Right lobe of liver (tissue), 4 donors: ENCODE measurements at regions not wholly inside any gene's neighbourhood (a gene's known extent, or its start where the extent isn't known, plus 50 kb on each side); places are given as distances from the start of the nearest gene placed in this dataset.

Experiments used
- CTCF ChIP-seq, 4 donors: fragments of 200-600 bp in 3 of 4; fragments of 450-650 bp in 1 of 4; IDR thresholded peaks; one replicate each; pipeline versions ENCODE4 v1.5.1 to v1.8.0; 2016 to 2022; ENCODE audit warnings: antibody characterized with exemption in 4 of 4, mild to moderate bottlenecking in 2 of 4
- POLR2A ChIP-seq: fragments of 450-650 bp; IDR thresholded peaks from one replicate; pipeline ENCODE4 v1.6.1; 2017; ENCODE audit warnings: antibody characterized with exemption, mild to moderate bottlenecking
- donor health status: DM: no; HTN: no; CAD: no.
- donor health status: DM: no; HTN: no; CAD: no.
- donor health status: DM: no; HTN: yes; CAD: no.

- TF ChIP-seq CTCF (IDR thresholded peaks at IDR 0.05): no peak
- no peak for TF ChIP-seq POLR2A
These were observed 134.1 kb upstream of the ETV3 start for GRCh38 chr1:157272264-157272663.
